CD4-positive, alpha-beta T cell treated with Interleukin-4 for 1 hour (primary cell): ENCODE measurements at regions not wholly inside any gene's neighbourhood (a gene's known extent, or its start where the extent isn't known, plus 50 kb on each side); places are given as distances from the start of the nearest gene placed in this dataset.
"Not testable (repeated sequence)": the region's sequence is repeated elsewhere in the genome, so short reads cannot be mapped to it uniquely, and the experiment has no call there.

Experiments used
- DNase-seq, 2 donors: peaks; one replicate each; pipeline ENCODE4 v3.0.0-alpha.2; 2020 to 2022

DNA sequence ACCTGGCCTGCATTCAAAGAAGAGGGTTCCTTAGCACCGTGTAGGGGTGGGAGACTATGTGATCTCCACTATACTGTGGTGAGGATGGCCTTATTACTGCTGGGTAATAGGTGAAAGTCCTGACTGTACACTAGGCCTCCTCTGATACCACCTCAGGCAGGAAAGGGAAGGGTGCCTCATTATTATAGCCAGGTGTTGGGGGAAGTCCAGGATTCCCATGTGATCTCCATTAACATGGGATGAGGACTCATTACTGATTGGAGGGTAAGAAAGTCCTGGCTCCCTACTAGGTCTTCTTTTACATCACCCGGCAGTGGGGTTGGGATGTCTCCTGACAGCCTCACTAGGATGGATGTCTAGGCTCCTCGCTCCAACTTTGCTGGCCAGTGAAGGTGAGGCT, 252.1 kb downstream of the LRIG3 start:
- no peak for DNase-seq

DNA sequence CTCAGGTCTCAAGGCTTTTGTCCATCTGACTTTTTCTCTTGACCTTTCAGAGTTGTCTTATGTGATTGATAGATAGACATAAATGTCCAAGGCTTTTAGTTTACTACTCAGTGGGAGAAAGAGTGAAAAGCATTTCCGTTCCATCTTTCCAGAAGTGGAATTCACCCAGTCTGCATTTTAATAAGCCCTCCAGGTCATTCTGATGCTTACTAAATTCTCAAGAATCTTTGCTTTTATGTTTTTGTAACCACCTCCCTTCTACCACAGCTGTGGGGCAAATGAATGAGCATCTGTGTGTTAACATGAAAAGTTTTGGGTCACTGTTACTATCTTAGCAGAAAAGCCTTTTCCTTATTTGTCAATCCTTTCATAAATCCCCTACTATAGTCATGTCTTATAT, 251.4 kb downstream of the LRIG3 start:
- no peak for DNase-seq

DNA sequence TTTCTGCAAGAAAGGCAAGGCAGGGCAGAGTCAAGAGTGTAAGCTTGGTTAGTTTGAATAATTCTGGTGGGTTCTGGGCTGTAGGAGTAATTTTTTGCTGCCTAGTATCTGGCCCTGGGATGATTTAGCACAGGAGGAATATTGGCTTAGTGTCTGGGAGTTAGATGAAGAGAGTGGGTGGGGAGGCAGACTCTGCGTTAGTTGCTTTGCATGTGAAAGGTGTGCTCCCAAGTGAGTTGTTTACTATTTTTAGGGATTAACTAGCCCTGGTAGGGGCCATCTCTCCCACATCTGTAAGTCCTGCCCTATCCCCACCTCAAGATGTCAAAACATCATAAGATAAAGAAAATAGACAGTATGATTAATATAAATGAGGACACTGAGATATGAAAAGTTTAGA, 249.7 kb downstream of the LRIG3 start:
- DNase-seq: no peak

DNA sequence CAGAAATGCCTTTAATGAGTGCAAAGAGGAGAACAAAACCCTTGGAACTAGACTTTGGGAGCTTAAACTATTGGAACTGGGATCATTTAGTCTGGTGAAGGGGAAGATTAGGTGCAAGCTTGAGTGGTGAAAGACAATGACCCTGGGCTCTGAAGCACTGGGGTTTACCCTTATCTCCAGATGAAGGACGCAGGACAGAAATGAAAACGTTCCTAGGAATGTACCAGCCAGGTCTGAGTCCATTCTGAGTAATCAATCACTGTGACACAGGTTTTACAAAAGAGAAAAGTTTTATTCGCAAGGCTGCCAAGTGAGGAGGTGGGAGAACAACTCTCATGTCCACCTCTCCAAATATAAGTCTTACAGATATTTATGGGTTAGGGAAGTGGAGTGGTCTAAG, 249.1 kb downstream of the LRIG3 start:
- no peak for DNase-seq

DNA sequence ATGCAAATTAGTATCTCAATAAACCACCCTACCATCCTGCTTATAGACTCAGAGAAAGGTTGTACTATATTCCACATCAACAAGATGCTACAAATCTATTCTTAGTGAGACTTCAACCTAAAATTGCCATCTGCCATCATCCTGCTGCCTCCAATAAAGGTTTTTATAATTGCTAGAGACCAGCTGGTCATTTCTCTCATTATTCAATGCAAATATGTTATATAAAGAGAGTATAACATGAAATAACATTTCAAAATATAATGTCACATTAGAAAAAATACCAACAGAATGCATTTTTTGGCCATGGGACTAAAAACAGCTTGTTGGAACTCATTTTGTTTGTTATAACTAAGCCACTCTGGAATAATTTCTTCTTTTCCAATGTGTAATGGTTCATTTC, 247.3 kb downstream of the LRIG3 start:
- no peak for DNase-seq

DNA sequence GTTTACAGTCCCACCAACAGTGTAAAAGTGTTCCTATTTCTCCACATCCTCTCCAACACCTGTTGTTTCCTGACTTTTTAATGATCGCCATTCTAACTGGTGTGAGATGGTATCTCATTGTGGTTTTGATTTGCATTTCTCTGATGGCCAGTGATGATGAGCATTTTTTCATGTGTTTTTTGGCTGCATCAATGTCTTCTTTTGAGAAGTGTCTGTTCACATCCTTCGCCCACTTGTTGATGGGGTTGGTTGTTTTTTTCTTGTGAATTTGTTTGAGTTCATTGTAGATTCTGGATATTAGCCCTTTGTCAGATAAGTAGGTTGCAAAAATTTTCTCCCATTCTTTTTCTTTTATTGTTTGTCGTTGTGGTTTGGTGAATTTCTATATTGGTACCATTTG, 242.5 kb downstream of the LRIG3 start:
- not testable (repeated sequence) for DNase-seq

DNA sequence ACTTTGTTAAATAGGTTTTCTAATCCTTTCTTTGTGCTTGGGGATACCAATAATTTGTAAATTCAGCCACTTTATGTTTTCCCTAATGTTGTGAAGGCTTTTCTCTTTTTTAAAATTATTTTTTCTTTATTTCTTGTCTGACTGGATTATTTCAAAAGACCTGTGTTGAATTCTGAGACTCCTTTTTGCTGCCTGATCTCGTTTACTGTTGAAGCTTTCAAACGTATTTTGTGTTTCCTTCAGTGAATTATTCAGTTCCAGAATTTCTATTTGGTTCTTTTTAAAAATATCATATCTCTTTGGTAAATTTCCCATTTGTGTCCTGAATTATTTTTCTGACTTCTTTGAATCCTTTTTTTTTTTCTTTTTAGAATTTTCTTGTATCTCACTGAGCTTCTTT, 241.6 kb downstream of the LRIG3 start:
- no peak for DNase-seq

DNA sequence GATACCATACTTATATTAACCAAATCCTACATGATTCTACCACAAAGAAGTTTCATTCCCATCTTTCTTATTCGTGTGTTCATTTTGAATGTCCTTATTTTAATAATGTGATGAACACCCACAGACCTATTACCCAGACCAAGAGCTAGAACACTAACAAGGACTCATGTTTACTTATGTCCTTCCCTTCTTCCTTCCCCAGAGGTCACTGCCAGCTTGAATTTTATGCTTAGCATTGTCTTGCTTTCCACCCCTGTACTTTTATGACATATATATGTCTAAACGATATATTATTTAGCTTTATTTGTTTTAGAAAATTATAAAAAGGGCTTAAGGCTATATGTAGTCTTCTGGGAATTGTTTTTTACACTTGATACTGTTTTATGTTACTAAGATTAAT, 238.6 kb downstream of the LRIG3 start:
- DNase-seq: no peak

DNA sequence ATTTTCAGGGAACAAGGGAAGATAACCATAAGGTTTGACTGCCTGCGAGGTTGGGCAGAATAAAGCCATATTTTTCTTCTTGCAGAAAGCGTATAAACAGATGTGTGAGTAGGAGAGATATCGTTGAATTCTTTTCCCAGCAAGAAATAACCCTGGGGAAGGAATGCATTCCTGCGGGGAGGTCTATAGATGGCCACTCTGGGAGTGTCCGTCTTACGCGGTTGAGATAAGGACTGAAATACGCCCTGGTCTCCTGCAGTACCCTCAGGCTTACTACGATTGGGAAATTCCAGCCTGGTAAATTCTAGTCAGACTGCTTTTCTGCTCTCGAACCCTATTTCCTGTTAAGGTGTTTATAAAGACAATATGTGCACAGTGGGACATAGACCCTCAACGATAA, 225.0 kb downstream of the LRIG3 start:
- DNase-seq: no peak

DNA sequence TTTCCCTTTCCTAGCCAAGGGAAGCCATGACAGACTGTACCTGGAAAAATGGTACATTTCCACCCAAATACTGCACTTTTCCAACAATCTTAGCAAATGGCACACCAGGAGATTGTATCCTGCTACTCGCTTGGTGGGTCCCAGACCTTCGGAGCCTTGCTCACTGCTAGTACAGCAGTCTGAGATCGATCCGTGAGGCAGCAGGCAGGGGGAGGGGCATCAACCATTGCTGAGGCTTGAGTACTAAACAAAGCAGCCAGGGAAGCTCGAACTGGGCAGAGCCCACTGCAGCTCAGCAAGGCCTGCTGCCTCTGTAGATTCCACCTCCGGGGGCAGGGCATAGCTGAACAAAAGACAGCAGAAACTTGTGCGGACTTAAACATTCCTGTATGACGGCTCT, 218.8 kb downstream of the LRIG3 start:
- DNase-seq: no peak

DNA sequence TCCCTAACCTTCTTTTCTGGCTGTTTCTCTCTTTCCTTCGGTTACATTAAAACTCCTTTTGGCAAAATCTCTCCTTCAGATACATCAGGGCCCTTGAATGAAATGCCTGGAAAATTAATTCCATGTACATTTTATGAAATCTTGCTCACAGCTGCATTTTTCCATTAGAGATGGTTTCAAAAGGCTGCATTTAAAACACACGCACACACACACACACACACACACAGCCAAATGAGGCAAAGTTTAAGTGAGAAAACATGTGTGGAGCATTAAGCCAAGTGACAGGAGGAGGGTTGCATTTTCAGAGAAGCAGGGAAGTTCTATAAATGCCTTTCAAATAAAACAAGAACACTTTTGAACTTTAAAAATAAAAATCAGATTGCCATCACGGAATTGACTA, 216.4 kb downstream of the LRIG3 start:
- DNase-seq: no peak

DNA sequence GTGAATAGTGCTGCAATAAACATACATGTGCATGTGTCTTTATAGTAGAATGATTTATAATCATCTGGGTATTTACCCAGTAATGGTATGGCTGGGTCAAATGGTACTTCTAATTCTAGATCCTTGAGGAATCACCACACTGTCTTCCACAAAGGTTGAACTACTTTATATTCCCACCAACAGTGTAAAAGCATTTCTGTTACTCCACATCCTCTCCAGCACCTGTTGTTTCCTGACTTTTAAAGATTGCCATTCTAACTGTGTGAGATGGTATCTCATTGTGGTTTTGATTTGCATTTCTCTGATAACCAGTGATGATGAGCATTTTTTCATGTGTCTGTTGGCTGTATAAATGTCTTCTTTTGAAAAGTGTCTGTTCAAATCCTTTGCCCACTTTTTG, 215.5 kb downstream of the LRIG3 start:
- not testable (repeated sequence) for DNase-seq

DNA sequence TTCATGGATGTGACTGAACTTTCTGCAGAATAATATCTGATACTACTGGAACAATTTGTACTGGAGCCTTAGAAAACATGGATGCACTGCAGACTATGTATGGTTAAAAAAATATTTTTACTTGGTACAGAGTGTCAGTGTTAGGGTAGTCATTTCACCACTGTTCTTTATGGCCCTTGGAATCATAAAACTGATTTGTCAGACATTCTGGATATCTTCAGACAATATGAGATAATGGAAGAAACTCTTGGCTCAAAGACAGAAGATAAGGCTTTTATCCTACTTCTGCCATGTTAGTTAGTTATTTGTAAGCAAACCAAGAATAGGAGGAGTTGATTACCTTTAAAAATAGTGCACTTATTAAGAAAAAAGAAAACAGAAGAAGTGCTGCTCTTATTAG, 209.4 kb downstream of the LRIG3 start:
- DNase-seq: no peak

DNA sequence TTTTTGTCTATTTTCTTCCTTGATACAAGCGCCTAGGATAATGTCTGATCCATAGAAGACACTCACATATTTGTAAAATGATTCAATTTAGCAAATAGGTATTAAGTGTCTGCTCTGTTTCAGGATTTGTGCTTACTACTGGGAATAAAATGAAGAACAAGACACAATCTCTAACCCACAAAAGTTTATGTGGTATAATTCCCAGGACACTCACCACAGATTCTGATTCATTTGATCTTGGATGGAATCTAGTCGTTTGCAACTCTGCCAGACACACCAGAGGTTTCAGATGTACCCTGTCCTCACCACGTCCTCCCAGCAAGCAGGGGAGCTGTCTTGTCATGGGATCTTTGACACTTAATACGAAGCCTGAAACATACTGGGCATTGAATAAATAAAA, 208.3 kb downstream of the LRIG3 start:
- DNase-seq: no peak

DNA sequence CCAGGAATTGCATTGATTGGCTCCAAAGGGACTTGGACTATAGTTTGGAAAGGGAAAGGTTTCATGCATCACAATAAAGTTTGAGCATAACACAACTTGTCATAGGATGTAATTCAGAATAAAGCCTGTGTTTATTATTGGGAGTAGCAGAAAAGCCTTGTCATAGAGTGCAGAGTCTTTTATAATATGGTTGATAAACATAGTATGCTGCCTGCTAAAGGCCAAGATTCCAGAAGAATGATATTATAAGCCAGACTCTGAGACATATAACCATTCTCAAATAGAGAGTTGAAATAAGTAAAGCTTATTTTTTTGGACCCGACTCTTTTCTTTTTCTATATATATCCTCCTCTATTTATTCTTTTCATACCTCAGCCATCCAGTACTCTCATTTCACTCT, 207.3 kb downstream of the LRIG3 start:
- no peak for DNase-seq

DNA sequence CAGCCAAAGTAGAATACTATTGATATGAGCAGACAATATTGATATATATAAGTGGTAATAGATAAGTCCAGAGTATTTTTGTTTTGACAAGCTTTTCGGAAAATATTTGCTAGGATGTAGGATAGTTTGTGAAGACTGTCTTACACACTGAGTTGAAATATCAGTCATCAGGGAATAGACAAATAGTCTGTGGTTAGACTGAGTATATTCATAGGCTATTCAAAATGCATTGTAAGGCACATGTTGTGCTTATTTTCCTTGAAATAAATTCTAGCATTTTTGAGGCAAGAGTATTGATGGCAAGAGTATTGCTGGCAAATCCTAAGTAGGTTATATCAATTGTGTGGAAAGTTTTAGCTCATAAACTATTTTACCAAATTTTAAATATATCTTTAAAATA, 201.1 kb downstream of the LRIG3 start:
- DNase-seq: no peak

DNA sequence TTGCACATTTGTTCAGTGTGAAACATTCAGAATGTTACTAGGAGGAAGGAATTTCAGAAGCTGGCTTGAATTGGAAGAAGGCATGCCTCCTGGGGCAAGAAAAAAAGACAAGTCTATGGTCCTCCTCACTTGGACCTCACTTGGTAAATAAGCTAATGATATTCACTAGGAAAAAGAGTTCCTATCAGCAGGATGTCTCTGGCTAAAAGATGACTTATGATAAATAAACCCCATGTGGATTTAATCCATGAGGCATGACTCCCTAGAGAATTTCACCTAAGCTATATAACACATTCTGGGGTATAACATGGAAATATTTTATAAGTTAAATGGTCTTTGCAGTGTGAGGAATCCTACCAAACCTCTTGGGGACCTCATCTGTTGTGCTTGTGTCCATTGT, 199.9 kb downstream of the LRIG3 start:
- DNase-seq: no peak

DNA sequence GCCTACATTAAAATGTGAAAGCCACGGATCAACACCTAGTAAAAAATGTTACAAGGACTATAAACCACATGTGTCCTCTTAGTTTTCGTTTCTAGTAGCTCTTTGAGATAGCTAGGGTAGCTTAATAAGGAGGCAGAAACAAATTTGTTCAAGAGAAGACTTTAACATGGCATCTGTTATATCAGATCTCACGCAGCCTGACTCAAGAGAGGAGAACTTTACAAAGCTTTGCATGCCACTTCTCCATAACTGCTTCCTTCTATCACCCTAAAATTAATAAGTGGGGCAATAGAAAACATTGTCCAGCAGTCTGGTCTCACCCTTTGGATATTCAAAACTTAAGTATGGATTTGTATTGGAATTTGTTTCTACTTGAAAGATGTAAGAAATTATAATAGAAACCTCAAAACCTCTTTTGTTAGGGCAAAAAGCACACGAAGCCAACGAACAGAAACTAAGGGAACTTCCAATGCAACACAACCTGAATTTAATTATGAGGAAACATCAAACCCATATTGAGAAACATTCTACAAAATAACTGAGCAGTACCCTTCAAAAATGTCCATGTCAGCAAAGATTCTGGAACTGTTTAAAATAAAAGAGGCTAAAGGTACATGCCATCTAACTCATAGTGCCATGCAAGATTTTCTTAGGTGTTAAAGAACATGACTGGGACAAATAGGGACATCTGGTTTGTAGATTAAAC, 194.8 kb downstream of the LRIG3 start:
- DNase-seq: no peak

DNA sequence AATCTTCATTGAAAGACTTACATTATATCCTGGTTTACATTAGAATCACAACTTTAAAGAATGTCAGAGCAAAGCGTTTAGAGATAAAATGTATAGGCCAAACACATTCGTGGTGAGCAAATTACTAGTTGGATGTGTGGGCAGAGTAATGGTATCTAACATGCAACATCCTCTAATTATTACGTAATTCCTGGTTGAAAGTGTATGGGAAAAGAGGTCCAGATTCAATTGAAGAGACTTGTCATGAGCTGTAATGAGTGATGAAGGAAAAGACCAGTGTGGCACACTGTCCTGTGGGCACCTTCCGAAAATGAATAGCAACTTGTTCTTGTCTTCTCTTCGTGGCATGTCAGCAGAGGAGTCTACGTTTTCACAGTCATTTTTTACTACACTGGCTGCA, 192.8 kb downstream of the LRIG3 start:
- no peak for DNase-seq

DNA sequence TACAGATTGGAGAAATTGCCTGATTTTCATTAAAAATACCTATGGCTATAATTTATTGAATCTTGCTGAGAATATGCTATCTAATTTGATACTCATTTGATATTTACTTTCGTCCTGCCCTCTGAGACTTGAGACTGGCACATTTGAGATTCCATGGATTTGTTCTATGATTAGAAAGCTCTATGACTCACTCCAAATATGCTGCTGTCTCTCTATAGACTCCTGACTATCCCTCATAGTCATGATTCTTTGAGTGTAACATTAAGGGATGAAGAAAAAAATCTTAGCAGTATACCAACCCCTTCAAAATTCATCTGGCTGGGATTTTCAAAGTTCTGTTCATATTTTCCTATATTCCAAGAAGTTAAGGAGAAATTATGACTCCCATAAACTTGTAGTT, 191.9 kb downstream of the LRIG3 start:
- DNase-seq: no peak

DNA sequence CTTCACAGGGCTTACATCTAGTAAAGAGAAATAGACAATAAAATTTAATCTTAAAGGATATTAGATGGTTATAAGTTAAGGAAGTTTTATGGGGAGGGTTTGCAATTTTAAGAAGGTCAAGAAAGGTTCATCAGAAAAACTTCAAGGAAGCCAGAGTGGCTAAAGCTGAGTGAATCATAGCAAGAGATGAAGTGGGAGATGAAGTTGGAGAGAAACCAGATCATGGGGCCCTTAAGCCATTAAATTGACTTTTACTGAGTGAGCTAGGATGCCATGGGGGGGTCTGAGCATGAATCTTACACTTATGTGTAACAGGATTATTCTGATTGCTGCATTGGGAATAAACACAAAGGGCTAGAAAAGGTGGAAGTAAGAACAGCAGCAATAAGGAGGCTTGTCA, 189.2 kb downstream of the LRIG3 start:
- no peak for DNase-seq

DNA sequence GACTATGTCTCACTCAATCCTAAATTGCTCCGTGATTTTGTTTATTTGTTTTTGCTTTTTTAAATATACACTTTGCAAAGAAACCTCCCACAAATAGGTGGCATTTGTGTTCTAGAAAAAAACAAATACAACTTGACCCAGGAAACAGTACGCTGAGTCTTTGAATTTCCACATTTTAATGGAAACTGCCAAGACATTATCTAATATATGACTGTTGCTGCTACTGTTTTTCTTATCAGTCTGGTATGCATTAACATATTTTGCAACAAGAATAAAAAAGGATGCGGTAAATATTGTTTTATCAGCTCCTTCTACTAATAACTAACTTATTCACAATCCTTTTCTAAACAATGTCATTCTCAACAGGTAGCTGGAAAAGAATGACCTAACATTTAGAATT, 187.4 kb downstream of the LRIG3 start:
- no peak for DNase-seq

DNA sequence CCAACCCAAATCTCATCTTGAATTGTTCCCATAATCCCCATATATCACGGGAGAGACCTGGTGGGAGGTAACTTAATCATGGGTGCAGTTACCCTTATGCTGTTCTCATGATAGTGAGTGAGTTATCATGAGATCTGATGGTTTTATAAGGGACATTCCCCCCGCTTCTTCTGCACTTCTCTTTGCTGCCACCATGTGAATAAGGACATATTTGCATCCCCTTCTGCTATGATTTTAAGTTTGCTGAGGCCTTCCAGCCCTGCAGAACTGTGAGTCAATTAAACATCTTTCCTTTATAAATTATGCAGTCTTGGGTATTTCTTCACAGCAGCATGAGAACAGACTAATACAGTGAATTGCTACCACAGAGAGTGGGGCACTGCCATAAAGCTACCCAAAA, 179.1 kb downstream of the LRIG3 start:
- no peak for DNase-seq

DNA sequence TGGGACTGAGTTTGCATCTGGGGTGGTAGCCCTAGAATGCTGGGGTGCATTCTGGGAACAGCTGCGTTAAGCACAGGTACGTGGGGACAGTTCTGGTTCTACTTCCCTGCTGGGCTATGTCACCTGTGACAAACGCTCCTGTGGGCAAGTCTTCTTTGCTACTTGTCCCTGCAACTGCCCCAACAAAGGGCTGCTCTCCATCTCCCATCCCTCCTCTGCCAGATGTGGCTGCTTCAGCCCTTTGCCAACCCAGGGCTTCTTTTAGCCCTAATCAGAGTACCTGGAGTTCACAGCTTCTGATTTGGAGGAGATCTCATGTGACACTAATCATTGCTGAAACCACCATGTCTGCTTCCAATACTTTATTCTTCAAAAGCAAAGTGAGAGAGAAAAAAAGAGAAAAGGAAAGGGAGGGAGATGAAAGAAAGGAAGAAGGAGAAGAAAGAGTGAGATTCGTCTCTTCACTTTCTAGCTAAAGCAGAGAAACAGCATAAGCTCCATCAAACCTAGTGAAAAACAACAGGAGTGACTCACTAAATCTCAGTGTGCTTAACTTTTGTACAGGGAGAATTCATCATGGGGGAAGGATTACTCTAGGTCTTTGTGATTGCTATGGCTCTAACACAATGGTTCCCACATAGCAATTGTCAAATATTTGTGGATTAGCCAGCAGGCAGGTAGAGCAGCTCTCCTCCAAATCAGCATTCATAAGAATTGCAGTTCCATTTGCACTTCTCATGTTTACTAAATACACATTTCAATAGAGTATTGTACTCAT, 174.8 kb downstream of the LRIG3 start:
- DNase-seq: no peak

DNA sequence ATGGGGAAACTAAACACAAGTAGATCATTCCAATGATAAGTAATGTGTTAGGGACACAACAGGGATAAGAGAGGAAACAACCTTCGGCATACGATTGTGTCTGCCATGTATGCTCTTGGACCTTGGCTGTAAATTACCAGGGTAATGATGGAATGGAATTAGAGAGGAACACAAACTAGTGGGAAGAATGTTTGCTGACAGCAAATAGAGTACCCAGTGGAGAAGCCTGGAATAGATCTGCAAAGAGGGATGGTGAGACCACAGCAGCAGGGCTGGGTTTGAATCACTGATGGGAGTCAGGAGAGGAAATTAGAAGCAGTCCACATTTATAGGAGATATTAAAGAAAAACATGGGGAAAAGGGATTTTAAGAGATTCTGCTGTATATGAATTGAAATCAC, 172.8 kb downstream of the LRIG3 start:
- DNase-seq: no peak
